Mucosa of rectum (tissue), 2 donors: ENCODE measurements at regions not wholly inside any gene's neighbourhood (a gene's known extent, or its start where the extent isn't known, plus 50 kb on each side); places are given as distances from the start of the nearest gene placed in this dataset.

ENCODE experiments used
- H3K27ac ChIP-seq, 2 donors: one replicate each; pipeline ENCODE4 v1.7.0; 2013; ENCODE audit warnings: inconsistent platforms in 2 of 2, low read depth in 2 of 2, low read length in 2 of 2
- H3K27me3 ChIP-seq, 2 donors: one replicate each; pipeline ENCODE4 v1.7.0; 2013; ENCODE audit warnings: low read length in 2 of 2; ENCODE audit not compliant: control insufficient read depth in 2 of 2, insufficient read depth in 2 of 2
- H3K36me3 ChIP-seq, 2 donors: one replicate each; pipeline ENCODE4 v1.7.0; 2013; ENCODE audit warnings: low read length in 2 of 2; ENCODE audit not compliant: control insufficient read depth in 2 of 2, insufficient read depth in 2 of 2
- H3K4me1 ChIP-seq, 2 donors: one replicate each; pipeline ENCODE4 v1.7.0; 2013; ENCODE audit warnings: low read length in 2 of 2, mild to moderate bottlenecking in 1 of 2; ENCODE audit not compliant: control insufficient read depth in 2 of 2, insufficient read depth in 2 of 2
- H3K4me3 ChIP-seq, 2 donors: one replicate each; pipeline ENCODE4 v1.7.0; 2013; ENCODE audit warnings: low read length in 2 of 2
- H3K9ac ChIP-seq, 2 donors: one replicate each; pipeline ENCODE4 v1.7.0; 2013; ENCODE audit warnings: low read length in 2 of 2, low read depth in 1 of 2, mild to moderate bottlenecking in 1 of 2
- H3K9me3 ChIP-seq, 2 donors: one replicate each; pipeline ENCODE4 v1.7.0; 2013; ENCODE audit warnings: low read length in 2 of 2; ENCODE audit not compliant: control insufficient read depth in 2 of 2
- donor health status: healthy.
- donor health status: Normal muscosa, but diverticular disease.

GRCh38 chr15:67010898-67011616 is 54.3 kb upstream of the SMAD3 start:
- no peak overlapping the region for H3K4me3 ChIP-seq
- no peaks in the 10 kb centered on the region for H3K27me3 ChIP-seq
- no peak overlapping the region for H3K9ac ChIP-seq
- no peaks in the 10 kb centered on the region for H3K36me3 ChIP-seq
- H3K27ac ChIP-seq: no peak overlapping the region
- no peaks in the 10 kb centered on the region for H3K4me1 ChIP-seq
- no peaks in the 10 kb centered on the region for H3K9me3 ChIP-seq

- no peak overlapping the region for H3K9ac ChIP-seq
- H3K4me1 ChIP-seq: no peaks in the 10 kb centered on the region
- H3K27ac ChIP-seq: no peak overlapping the region
Measured at GRCh38 chr15:67011617-67012005, 53.8 kb upstream of the SMAD3 start.

GRCh38 chr15:67013696-67014095 is 51.7 kb upstream of the SMAD3 start:
- Histone ChIP-seq H3K27me3 (no peaks in the 10 kb centered on the region), H3K9ac (no peak overlapping the region), H3K4me3 (no peak overlapping the region), H3K36me3 (no peaks in the 10 kb centered on the region), H3K9me3 (no peaks in the 10 kb centered on the region), H3K4me1 (no peaks in the 10 kb centered on the region), H3K27ac (no peak overlapping the region)

More at GRCh38 chr15:67011617-67012005, 53.8 kb upstream of the SMAD3 start:
- H3K4me3 ChIP-seq: no peak overlapping the region
- H3K9me3 ChIP-seq: no peaks in the 10 kb centered on the region
- H3K27me3 ChIP-seq: no peaks in the 10 kb centered on the region
- no peaks in the 10 kb centered on the region for H3K36me3 ChIP-seq
